ENCODE measurements at regions not wholly inside any gene's neighbourhood (a gene's known extent, or its start where the extent isn't known, plus 50 kb on each side); places are given as distances from the start of the nearest gene placed in this dataset.

GRCh38 chr10:4556527-4556926 lies 269.5 kb upstream of the AKR1E2 start:
- Histone ChIP-seq H2AFZ (no peak overlapping the region), H3K9me3 (ENCODE audit: low read depth) (no peaks in the 10 kb centered on the region), H3K9me2 (replicated peaks; ENCODE audit: insufficient read depth) (no peaks in the 10 kb centered on the region), H3K4me2 (no peak overlapping the region), H3K4me1 (ENCODE audit: insufficient read depth) (no peaks in the 10 kb centered on the region), H3K27me3 (no peaks in the 10 kb centered on the region), H3K4me3 (no peak overlapping the region), H3K27ac (no peak overlapping the region), H4K20me1 (ENCODE audit: insufficient read depth, poor library complexity, severe bottlenecking) (no peaks in the 10 kb centered on the region), H3K79me2 (no peaks in the 10 kb centered on the region), H3K36me3 (replicated peaks; ENCODE audit: insufficient read depth, low read depth) (no peaks in the 10 kb centered on the region)
- no peak for TF ChIP-seq EZH2phosphoT487 (IDR thresholded peaks at IDR 0.05; ENCODE audit: low read depth, severe bottlenecking, unreplicated experiment)
- no peak for DNase-seq (ENCODE audit: low spot score)

DNA sequence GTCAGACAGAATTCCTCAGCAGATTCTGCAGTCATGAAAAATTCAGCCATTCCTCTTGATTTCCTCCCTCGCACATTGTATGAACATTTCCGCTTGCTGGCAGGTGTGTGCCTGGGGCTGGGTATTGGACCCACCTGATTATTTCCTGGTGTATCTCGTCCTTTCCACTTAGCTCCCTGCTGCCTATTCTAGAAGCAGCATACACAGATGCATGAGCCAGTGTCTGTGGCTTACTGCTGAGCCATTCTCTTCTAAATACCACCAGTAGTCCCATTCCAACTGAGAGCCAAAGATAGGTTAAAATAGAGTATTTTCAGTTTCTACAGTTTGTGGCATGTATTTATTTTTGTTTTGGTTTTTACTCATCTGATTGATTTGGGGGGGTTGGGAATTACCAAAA lies 270.1 kb upstream of the AKR1E2 start:
- Histone ChIP-seq H3K27me3 (no peaks in the 10 kb centered on the region), H3K36me3 (replicated peaks; ENCODE audit: insufficient read depth, low read depth) (no peaks in the 10 kb centered on the region), H3K4me2 (no peak overlapping the region), H4K20me1 (ENCODE audit: insufficient read depth, poor library complexity, severe bottlenecking) (no peaks in the 10 kb centered on the region), H3K4me3 (no peak overlapping the region), H3K79me2 (no peaks in the 10 kb centered on the region), H3K9me2 (replicated peaks; ENCODE audit: insufficient read depth) (no peaks in the 10 kb centered on the region), H3K4me1 (ENCODE audit: insufficient read depth) (no peaks in the 10 kb centered on the region), H3K27ac (no peak overlapping the region), H3K9me3 (ENCODE audit: low read depth) (no peaks in the 10 kb centered on the region), H2AFZ (no peak overlapping the region)
- TF ChIP-seq EZH2phosphoT487 (IDR thresholded peaks at IDR 0.05; ENCODE audit: low read depth, severe bottlenecking, unreplicated experiment), result no peak
- TF ChIP-seq EZH2 (IDR thresholded peaks at IDR 0.05; ENCODE audit: borderline replicate concordance), result no peak
- no peak for TF ChIP-seq CTCF (IDR thresholded peaks at IDR 0.05; ENCODE audit: poor library complexity)
- DNase-seq (ENCODE audit: low spot score), result no peak
- 83% methylated on average over 3 of the region's 3 CpGs for WGBS (ENCODE audit: low lambda C conversion rate, missing lambda C conversion rate)

GRCh38 chr10:4549139-4549653 lies 276.8 kb upstream of the AKR1E2 start:
- H3K9me2 ChIP-seq (replicated peaks; ENCODE audit: insufficient read depth), result no peaks in the 10 kb centered on the region
- no peak overlapping the region for H2AFZ ChIP-seq
- no peak for TF ChIP-seq CTCF (IDR thresholded peaks at IDR 0.05; ENCODE audit: poor library complexity)
- no peak for TF ChIP-seq EZH2phosphoT487 (IDR thresholded peaks at IDR 0.05; ENCODE audit: low read depth, severe bottlenecking, unreplicated experiment)
- no peak for TF ChIP-seq EZH2 (IDR thresholded peaks at IDR 0.05; ENCODE audit: borderline replicate concordance)
- H3K27ac ChIP-seq, result no peak overlapping the region
- no peaks in the 10 kb centered on the region for H4K20me1 ChIP-seq (ENCODE audit: insufficient read depth, poor library complexity, severe bottlenecking)
- H3K79me2 ChIP-seq, result no peaks in the 10 kb centered on the region
- no peak overlapping the region for H3K4me2 ChIP-seq
- no peaks in the 10 kb centered on the region for H3K36me3 ChIP-seq (replicated peaks; ENCODE audit: insufficient read depth, low read depth)
- H3K9me3 ChIP-seq (ENCODE audit: low read depth), result no peaks in the 10 kb centered on the region
- H3K4me1 ChIP-seq (ENCODE audit: insufficient read depth), result peaks cover 4% of the 10 kb centered on the region
- no peak for DNase-seq (ENCODE audit: low spot score)
- H3K27me3 ChIP-seq, result no peaks in the 10 kb centered on the region
- WGBS (ENCODE audit: low lambda C conversion rate, missing lambda C conversion rate), result 67% methylated on average over 1 of the region's 2 CpGs
- H3K4me3 ChIP-seq, result no peak overlapping the region

DNA sequence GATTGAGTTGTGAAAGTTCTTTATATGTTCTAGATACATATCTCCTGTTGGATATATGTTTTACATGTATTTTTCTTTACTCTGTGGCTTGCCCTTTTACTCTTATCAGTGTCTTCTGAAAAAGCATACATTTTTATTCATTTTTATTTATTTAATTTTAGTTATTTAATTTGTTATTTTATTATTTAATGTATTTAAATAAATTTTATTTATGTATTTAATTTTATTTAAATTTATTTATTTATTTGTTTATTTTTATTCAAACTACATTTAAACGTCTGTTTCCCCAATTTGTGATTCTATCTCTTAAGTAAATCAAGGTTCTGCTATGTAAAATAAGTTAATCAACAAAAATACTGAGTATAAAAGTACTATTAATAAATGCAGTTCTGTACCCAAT lies 279.1 kb upstream of the AKR1E2 start:
- peak overlapping the region; percentile 58 for H2AFZ ChIP-seq
- no peaks in the 10 kb centered on the region for H3K9me3 ChIP-seq (ENCODE audit: low read depth)
- TF ChIP-seq CTCF (IDR thresholded peaks at IDR 0.05; ENCODE audit: poor library complexity) (no peak), EZH2phosphoT487 (IDR thresholded peaks at IDR 0.05; ENCODE audit: low read depth, severe bottlenecking, unreplicated experiment) (no peak), EZH2 (IDR thresholded peaks at IDR 0.05; ENCODE audit: borderline replicate concordance) (no peak)
- H3K4me1 ChIP-seq (ENCODE audit: insufficient read depth), result peaks cover 4% of the 10 kb centered on the region
- peak overlapping the region; percentile 57 for H3K4me2 ChIP-seq
- H3K79me2 ChIP-seq, result no peaks in the 10 kb centered on the region
- H3K27ac ChIP-seq, result no peak overlapping the region
- H4K20me1 ChIP-seq (ENCODE audit: insufficient read depth, poor library complexity, severe bottlenecking), result no peaks in the 10 kb centered on the region
- WGBS (ENCODE audit: low lambda C conversion rate, missing lambda C conversion rate), result 94% methylated on average over 1 of the region's 1 CpG
- H3K9me2 ChIP-seq (replicated peaks; ENCODE audit: insufficient read depth), result no peaks in the 10 kb centered on the region
- no peaks in the 10 kb centered on the region for H3K36me3 ChIP-seq (replicated peaks; ENCODE audit: insufficient read depth, low read depth)
- no peak overlapping the region for H3K4me3 ChIP-seq
- DNase-seq (ENCODE audit: low spot score), result no peak
- H3K27me3 ChIP-seq, result no peaks in the 10 kb centered on the region
